IPS-18c (cell line): ENCODE measurements at regions not wholly inside any gene's neighbourhood (a gene's known extent, or its start where the extent isn't known, plus 50 kb on each side); places are given as distances from the start of the nearest gene placed in this dataset.

Experiments
- H3K4me3 ChIP-seq: 2 replicates; pipeline ENCODE4 v1.7.0; 2013; ENCODE audit warnings: low read depth, mild to moderate bottlenecking, low read length, moderate library complexity; ENCODE audit not compliant: insufficient read depth
- H3K9me3 ChIP-seq: one replicate; pipeline ENCODE4 v1.6.1; 2013; ENCODE audit warnings: mild to moderate bottlenecking, low read length, moderate library complexity; ENCODE audit not compliant: control insufficient read depth, insufficient read depth

DNA sequence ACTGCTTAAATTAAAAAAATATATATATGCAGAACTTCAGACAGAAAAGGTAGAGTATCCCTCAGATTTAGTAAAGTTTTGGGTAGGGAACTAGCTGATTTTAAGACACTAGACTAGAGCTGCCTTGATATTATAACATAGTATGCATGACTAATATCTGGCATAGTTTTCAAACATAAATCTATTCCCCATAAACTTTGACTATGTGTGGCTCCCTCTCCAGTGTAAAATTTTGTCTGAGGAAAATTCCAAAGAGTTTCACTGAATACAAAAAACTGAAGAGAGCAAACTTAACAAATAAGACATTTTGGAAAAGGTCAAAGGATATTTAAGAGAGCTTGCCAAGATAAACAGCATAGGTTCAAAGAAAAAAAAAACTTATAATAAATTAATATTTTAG is 66.2 kb upstream of the ZNF462 start:
- Histone ChIP-seq H3K9me3 (no peaks in the 10 kb centered on the region), H3K4me3 (no peak overlapping the region)

DNA sequence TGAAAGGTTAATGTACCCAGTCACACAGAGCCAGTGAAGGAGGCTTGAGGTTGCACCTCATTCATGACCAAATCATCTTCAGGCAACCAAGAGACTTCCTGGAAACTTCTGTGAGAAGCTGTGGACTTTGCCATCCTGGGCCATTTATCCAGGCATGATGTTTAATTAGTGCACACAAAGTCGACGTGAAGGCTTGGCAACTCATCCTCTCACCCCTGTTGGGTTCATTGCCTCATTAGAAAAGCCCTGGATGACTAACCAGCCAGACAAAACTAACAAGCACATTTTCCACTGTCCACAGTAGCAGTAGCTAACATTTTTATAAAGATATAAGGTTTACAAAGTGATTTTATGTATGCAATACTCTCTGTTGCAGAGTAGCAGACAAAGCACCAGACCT is 65.7 kb upstream of the ZNF462 start:
- no peak overlapping the region for H3K4me3 ChIP-seq
- H3K9me3 ChIP-seq, result no peaks in the 10 kb centered on the region

DNA sequence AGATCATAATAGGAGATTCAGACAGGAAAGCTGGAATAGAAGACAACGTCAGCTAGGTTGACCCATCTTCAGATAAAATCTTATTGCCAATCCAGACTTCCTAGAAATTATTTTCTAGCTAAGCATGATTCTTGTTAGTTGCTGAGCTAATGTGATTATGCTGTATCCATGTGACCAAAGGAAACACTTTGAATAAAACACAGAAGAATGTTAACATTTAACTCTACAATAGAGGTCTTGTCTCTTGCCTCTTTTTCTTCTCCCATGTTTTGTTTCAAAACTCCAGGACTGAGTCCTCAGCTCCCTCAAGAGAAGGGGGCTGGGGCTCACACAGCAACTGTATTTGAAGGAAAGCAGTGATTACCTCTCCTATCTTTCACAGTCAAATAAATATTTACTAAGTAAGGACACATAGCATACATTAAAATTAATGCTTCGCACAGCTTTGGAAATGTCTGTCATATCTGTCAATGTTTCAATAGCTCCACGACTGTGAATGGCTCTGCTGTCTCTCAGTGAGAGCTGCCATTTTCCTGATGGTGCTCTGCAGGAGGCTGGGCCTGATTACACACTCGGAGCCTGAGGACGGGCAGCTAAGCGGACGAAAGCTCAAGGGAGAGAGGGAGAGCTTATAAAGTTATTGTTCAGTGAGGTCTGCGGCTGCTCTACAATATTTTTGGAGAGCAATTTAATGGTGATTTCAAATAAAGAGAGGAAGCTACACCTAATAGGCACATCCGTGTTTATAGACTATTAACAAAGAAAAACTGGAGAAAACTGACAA is 64.8 kb upstream of the ZNF462 start:
- Histone ChIP-seq H3K4me3 (no peak overlapping the region), H3K9me3 (no peaks in the 10 kb centered on the region)

DNA sequence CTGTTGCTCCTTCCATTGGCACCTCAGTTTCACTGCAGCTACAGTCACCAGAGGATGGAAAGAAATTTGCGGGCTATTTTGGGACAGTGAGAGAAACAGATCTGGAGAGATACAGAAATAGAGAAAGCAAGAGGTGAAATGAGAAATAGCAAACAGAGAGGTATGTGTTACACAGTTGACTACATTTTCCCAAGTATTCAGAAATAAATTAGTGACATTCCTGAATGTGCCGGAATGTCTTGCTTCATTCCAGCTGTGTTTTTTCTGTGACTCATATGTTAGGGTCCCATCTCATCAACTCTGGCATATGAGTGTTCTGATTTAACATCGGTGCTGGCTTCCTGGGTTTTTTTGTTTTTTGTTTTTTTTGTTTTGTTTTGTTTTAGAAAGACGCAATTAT is 63.8 kb upstream of the ZNF462 start:
- no peaks in the 10 kb centered on the region for H3K9me3 ChIP-seq
- no peak overlapping the region for H3K4me3 ChIP-seq

DNA sequence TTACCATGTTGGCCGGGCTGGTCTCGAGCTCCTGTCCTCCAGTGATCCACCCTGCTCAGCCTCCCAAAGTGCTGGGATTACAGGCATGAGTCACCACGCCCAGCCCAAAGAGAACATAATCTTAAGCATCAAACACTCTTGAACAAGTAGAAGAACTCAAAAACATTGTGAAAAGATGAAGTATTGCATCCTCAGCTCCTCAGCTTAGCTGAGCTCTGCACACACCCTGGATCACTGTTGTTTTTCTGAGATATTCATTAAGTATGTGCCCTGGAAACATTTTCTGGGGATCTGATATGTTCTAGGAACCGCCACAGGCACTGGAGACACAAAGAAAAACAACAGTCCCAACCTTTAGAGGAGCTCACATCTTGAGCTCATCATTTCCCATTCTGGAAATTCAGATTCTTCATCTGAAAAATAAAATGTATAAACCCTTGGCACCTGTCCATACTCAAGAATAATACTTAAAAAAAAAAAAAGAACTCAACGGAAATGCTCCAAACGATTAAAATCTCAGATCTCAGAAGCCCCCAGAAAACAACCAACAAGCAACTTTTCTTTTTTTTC is 62.2 kb upstream of the ZNF462 start:
- no peaks in the 10 kb centered on the region for H3K9me3 ChIP-seq
- H3K4me3 ChIP-seq, result no peak overlapping the region

DNA sequence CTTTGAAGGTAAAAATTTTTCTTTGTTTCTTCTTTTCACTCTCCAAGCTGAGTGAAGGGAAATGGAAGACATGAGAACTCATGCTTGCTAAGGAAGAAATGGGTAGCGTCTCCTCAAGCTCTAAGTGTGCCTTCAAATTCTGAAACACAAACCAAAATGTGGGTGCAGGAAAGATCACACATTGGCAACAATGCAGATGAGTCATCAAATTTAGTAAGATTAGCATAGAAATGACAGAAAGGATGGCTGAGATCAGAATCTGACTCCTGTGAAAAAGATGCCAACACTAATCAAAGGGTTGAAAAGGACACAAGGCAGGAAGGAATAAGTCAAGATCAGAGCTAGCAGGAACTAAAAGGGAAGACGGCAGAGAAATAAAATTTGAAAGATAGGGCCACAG is 61.1 kb upstream of the ZNF462 start:
- Histone ChIP-seq H3K9me3 (no peaks in the 10 kb centered on the region), H3K4me3 (no peak overlapping the region)
